AG09319 (cell line): ENCODE measurements at regions not wholly inside any gene's neighbourhood (a gene's known extent, or its start where the extent isn't known, plus 50 kb on each side); places are given as distances from the start of the nearest gene placed in this dataset.
"Not testable (repeated sequence)": the region's sequence is repeated elsewhere in the genome, so short reads cannot be mapped to it uniquely, and the experiment has no call there.

ENCODE experiments used
- DNase-seq: peaks from one replicate; pipeline ENCODE4 v3.0.0-alpha.2; 2010; ENCODE audit warnings: low read depth; ENCODE audit errors: extremely low read depth
- TF ChIP-seq, protein P1 (sequence below): IDR thresholded peaks from 2 replicates; pipeline ENCODE4 v1.5.1; 2011; ENCODE audit warnings: low read depth, mild to moderate bottlenecking, inconsistent platforms, low read length, moderate library complexity

DNA sequence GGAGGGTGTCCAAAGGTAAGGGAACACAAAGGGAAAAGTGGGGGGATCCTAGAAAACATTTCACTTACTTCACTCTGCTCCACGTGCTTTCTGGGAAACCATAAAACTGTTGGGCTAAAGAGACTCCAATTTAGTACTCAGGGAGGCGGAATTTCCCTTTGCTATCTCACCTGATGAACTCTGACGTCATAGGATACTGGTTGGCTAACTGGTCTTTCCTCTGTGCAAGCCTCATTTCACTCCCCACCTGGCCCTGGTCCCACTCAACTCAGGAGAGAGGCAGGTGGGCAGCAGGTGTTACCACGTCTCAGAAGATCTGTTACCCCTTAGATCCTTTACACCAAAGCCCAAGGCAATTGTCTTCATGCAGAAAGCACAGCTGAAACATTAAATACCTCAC lies 51.8 kb upstream of the PMAIP1 start:
- no peak for DNase-seq

DNA sequence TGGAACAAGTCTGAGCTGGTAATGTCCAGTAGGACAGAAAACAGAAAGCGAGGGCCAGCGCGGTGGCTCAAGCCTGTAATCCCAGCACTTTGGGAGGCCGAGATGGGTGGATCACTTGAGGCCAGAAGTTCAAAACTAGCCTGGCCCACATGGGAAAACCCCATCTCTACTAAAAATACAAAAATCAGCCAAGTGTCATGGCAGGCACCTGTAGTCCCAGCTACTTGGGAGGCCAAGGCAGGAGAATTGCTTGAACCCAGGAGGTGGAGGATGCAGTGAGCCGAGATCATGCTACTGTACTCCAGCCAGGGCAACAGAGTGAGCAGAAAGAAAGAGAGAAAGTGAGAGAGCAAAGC lies 52.3 kb upstream of the PMAIP1 start:
- DNase-seq: not testable (repeated sequence)

More for the DNA sequence above, 51.8 kb upstream of the PMAIP1 start:
- TF ChIP-seq, protein P1, sequence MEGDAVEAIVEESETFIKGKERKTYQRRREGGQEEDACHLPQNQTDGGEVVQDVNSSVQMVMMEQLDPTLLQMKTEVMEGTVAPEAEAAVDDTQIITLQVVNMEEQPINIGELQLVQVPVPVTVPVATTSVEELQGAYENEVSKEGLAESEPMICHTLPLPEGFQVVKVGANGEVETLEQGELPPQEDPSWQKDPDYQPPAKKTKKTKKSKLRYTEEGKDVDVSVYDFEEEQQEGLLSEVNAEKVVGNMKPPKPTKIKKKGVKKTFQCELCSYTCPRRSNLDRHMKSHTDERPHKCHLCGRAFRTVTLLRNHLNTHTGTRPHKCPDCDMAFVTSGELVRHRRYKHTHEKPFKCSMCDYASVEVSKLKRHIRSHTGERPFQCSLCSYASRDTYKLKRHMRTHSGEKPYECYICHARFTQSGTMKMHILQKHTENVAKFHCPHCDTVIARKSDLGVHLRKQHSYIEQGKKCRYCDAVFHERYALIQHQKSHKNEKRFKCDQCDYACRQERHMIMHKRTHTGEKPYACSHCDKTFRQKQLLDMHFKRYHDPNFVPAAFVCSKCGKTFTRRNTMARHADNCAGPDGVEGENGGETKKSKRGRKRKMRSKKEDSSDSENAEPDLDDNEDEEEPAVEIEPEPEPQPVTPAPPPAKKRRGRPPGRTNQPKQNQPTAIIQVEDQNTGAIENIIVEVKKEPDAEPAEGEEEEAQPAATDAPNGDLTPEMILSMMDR: no peak

DNA sequence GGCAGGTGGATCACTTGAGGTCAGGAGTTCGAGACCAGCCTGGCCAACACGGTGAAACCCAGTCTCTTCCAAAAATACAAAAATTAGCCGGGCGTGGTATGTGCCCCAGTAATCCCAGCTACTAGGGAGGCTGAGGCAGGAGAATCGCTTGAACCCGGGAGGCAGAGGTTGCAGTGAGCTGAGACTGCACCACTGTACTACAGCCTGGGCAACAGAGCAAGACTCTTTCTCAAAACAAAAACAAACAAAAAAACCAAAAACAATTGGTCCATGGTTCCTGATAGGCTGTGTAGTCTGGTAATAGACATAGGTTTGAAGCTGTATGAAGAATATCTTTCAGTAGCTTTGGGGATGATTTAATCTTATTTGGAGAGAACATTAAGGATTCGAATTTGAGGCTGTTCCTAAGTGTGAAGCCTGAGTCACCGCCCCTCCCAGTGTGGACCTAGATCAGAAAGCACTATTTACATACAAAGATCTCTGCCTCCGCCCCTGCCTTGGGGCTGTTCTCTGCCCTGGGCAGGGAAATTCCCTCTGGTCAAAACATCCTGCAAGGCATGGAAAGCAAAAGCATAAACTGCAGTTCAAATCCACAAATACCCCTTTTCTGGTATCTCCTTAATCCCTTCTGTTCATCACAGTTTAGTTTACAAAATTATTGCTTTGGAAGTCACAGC lies 52.8 kb upstream of the PMAIP1 start:
- TF ChIP-seq, protein P1: no peak
- DNase-seq: peak; percentile 25

DNA sequence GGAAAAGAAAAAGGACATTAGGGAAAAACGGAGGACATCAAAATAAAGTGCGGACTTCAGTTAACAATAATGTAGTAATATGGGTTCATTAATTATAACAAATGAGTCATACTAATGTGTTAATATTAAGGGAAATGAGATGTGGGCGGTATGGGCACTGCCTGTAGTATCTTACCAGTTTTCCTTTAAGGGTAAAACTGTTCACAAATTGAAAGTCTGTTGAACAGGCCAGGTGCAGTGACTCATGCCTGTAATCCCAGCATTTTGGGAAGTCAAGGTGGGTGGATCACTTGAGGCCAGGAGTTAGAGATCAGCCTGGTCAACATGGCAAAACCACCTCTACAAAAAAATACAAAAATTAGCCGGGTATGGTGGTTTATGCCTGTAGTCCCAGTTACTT lies 56.8 kb upstream of the PMAIP1 start:
- DNase-seq: no peak
- TF ChIP-seq, protein P1: no peak

DNA sequence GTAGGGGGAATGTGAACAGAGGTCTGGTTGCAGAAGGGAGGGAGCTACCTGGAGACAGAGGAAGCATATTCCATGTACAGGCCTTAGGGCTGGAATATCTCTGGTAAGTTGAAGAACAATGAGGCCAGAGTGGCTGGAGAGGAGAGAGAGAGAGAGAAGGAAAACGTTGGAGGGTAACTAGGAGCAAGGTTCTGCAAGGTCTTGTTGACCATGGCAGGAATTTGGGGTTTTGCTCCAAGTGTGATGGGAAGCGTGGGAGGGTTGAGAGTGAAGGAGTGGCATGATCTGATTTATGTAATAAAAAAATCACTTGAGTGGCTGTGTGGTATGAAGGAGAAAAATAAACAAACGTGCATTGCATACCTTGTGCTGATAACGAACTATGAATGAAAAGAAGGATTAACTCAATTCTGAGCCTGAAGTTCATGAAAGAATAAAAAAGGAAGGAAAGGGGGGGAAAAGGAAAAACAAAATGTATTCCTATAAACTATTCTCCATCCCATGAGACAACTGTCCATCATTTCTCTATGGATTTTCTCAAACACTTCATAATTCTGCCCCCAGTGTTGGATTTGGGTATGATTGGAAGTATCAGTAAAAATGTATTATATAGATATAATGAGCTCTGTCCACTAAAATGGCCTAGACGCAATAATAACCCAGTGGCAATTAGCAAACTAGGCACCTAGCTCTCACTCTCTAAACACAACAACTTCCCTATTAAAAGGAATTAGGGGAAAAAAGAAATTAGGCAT lies 59.7 kb upstream of the PMAIP1 start:
- TF ChIP-seq, protein P1: peak; percentile 2
- DNase-seq: no peak

DNA sequence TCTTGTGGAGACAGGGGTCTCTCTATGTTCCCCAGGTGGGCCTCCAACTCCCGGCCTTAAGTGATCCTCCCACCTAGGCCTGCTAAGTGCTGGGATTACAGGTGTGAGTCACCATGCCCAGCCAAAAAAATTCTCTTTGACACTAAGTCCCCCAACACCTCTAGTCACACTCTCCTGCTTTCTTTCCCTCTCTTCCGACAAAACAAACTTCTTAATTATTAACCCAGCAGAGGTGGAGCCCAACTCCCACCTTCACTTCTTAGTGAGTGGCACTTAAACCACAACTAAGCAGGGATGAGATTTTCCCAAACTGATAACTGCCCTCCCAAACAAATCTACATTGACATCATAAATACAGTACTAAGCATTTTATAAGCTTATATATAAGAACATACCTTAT lies 60.5 kb upstream of the PMAIP1 start:
- TF ChIP-seq, protein P1: no peak
- no peak for DNase-seq

DNA sequence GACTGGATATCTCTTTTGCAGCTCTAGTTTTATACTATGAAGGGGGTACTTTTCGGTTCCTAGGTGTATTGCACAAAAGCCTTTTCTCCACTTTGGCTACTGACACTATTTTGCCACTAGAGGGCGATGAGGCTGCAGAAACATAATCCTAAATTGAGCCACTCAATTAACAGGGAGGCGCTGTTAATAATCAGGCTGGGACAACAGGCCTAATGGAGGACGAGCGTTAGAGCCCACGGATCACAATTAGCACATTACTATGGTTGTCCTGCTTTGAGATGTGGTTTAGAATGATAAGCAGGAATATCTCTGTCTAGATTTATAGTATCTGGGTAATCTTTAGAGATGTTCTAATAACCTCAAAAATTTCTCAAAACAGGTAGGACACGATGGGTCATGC lies 62.2 kb upstream of the PMAIP1 start:
- TF ChIP-seq, protein P1: peak; percentile 90
- peak; percentile 27 for DNase-seq
